Caco-2 (cell line): ENCODE measurements at regions not wholly inside any gene's neighbourhood (a gene's known extent, or its start where the extent isn't known, plus 50 kb on each side); places are given as distances from the start of the nearest gene placed in this dataset.
A peak's percentile ranks its signal among the peaks of the same experiment; 100 is the strongest.

ENCODE experiments used
- BruUV-seq: library from RNA; stranded (reverse); fragments of 400-500 nt; replicated peaks from 2 replicates; lab custom pipeline; 2021; lab: Mats Ljungman, UMichigan
- CTCF ChIA-PET: fragments of 300-600 bp; sonication (Branson Sonifier 250); formaldehyde crosslinking; loops from one replicate; lab custom pipeline; 2022; ENCODE audit warnings: antibody characterized with exemption; lab: Charles Lee
- POLR2A ChIA-PET: fragments of 300-600 bp; sonication (Branson Sonifier 250); formaldehyde crosslinking; loops from one replicate; lab custom pipeline; 2022; ENCODE audit warnings: antibody characterized with exemption; lab: Charles Lee
- DNase-seq, 2 experiments: peaks; one replicate each; pipeline versions ENCODE4 v3.0.0 to v3.0.0-alpha.2; 2020 to 2022
- H3K27me3 ChIP-seq: replicated peaks from 2 replicates; pipeline ENCODE4 v1.6.0; 2011; ENCODE audit warnings: low read length; ENCODE audit not compliant: control insufficient read depth, insufficient read depth
- H3K36me3 ChIP-seq: 2 replicates; pipeline ENCODE4 v1.5.1; 2011; ENCODE audit warnings: low read length; ENCODE audit not compliant: control insufficient read depth, insufficient read depth
- H3K4me1 ChIP-seq: fragments of 250-450 bp; sonication (Bioruptor Pico); 2 replicates; pipeline ENCODE4 v1.5.1; 2020; ENCODE audit warnings: mild to moderate bottlenecking
- H3K4me3 ChIP-seq: 2 replicates; pipeline ENCODE4 v1.5.1; 2011; ENCODE audit warnings: low read depth, mild to moderate bottlenecking, control low read depth, low read length
- H3K9me3 ChIP-seq: fragments of 250-450 bp; sonication (Bioruptor Pico); 2 replicates; pipeline ENCODE4 v1.5.1; 2020; ENCODE audit warnings: mild to moderate bottlenecking, moderate library complexity
- H3K27ac Mint-ChIP-seq: one replicate; pipeline ENCODE4 v1.8.0; 2022; ENCODE audit warnings: mixed read lengths; ENCODE audit not compliant: unreplicated experiment
- H3K27me3 Mint-ChIP-seq: one replicate; pipeline ENCODE4 v1.8.0; 2022; ENCODE audit warnings: mixed read lengths; ENCODE audit not compliant: insufficient read depth, unreplicated experiment
- H3K36me3 Mint-ChIP-seq: one replicate; pipeline ENCODE4 v1.8.0; 2022; ENCODE audit warnings: mild to moderate bottlenecking, mixed read lengths; ENCODE audit not compliant: insufficient read depth, unreplicated experiment
- H3K4me1 Mint-ChIP-seq: one replicate; pipeline ENCODE4 v1.8.0; 2022; ENCODE audit warnings: low read depth, mixed read lengths; ENCODE audit not compliant: unreplicated experiment
- H3K4me3 Mint-ChIP-seq: one replicate; pipeline ENCODE4 v1.8.0; 2022; ENCODE audit warnings: mild to moderate bottlenecking, moderate library complexity, mixed read lengths; ENCODE audit not compliant: unreplicated experiment
- H3K9me3 Mint-ChIP-seq: one replicate; pipeline ENCODE4 v1.8.0; 2022; ENCODE audit warnings: mixed read lengths; ENCODE audit not compliant: unreplicated experiment
- CTCF ChIP-seq, 2 experiments: fragments of 200-600 bp in 1 of 2; IDR thresholded peaks; 1 replicate in 1 of 2; 2 replicates in 1 of 2; pipeline versions ENCODE4 v1.5.1 to v1.8.0; 2011 to 2022; ENCODE audit warnings: antibody characterized with exemption in 1 of 2, control low read depth in 1 of 2, inconsistent platforms in 1 of 2, low read depth in 1 of 2, low read length in 1 of 2, mild to moderate bottlenecking in 1 of 2, moderate library complexity in 1 of 2; ENCODE audit not compliant: insufficient read depth in 1 of 2, severe bottlenecking in 1 of 2, unreplicated experiment in 1 of 2
- intact Hi-C: fragments of 100-400 bp; cut with micrococcal nuclease; formaldehyde crosslinking; loops from one replicate; pipeline ENCODE4 v1.10.0; 2022; ENCODE audit not compliant: unreplicated experiment

DNA sequence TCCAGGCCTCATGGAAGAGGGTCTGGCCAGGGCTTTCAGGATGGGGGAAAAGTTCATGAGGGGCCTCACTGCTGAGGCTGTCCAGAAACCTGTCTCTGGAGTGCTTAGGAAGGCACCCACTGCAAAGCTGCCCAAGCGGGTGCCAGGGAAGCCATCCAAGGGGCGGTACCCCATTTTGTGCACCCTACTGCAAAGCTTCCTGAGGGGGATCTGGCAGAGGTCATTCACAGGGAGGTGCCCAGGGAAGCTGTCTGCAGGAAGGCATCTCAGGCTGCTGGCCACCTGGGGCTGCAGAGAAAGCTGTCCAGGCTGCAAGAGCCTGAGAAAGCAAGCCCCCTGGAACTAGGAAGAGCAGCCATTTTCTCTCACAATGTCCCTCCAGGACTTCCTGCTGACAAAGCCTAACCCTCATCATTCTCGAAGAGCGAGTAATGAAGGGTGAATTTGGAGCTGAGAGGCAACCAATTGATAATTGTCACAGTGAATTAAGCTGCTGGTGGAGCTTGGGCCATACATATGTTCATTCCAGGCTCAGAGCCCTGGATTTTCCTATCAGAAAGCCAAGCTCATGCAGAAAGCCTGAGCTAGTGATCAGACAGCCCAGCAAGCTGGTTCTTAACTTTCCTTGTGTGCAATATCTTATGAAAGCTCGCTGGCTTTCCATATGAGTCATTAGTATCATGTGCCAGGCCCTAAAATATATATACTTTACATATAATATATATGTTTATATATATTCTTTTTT, 62.2 kb upstream of the SLC22A16 start:
- H3K4me1 Mint-ChIP-seq, result peaks cover 19% of the 10 kb centered on the region
- H3K27me3 ChIP-seq, result no peaks in the 10 kb centered on the region
- peaks cover 15% of the 10 kb centered on the region for H3K9me3 Mint-ChIP-seq
- no peaks in the 10 kb centered on the region for H3K9me3 ChIP-seq
- H3K36me3 Mint-ChIP-seq, result no peaks in the 10 kb centered on the region
- no peak for TF ChIP-seq CTCF (IDR thresholded peaks at IDR 0.05; ENCODE audit: insufficient read depth in 1 of 2, low read depth in 1 of 2, low read length in 1 of 2, severe bottlenecking in 1 of 2, unreplicated experiment in 1 of 2)
- no peak for DNase-seq
- no peak overlapping the region for H3K27ac Mint-ChIP-seq
- no TSS peak for BruUV-seq
- no peaks in the 10 kb centered on the region for H3K36me3 ChIP-seq
- ChIA-PET CTCF (no interaction called here), POLR2A (no interaction called here)
- no peak overlapping the region for H3K4me3 Mint-ChIP-seq
- intact Hi-C loops, result no loop called here
- H3K27me3 Mint-ChIP-seq, result no peaks in the 10 kb centered on the region
- H3K4me1 ChIP-seq, result peaks cover 17% of the 10 kb centered on the region; the same call in 1 of the 2 replicates
- H3K4me3 ChIP-seq, result no peak overlapping the region

DNA sequence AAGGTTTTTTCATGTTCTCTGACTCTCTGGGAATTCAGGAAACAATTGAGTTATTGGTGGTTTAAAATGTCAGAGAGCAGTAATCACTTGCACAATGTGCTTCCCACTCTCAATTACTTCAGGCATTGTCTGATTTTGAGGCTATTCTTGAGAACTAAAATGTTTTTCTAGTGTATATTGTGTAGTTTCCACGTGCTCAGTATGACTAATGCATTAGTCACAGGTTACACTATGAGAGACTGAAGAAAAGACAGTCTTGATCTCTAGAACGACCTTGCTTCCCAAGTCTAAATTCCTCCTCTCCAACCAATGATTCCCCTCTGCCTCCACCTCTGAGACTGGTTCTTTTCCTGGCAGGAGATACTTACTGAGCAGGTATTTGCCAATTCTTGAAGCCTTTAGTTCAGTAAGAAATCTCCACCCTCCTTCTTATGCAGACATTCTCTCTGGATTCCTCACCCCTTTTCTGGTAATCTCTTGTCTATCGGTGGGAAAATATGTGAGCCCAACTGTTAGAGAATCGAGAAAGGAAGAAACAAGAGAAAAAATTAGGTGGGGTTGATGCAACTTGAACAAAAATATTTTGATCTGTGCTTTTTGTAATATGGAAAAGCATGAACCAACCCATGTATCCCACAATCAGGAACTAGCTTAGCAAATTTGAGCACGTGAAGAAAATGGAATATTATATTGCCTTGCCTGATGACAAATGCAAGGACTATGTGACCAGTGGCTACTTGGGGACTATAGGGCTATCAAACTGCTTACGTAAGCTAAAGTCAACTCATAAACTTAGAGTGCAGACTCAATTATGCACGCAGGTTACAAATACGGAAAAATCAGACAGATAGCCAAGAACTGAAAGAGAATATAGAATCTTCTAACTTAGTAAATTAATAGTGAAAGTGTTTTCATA, 61.1 kb upstream of the SLC22A16 start:
- H3K9me3 Mint-ChIP-seq, result peaks cover 10% of the 10 kb centered on the region
- H3K4me3 ChIP-seq, result no peak overlapping the region
- intact Hi-C loops, result no loop called here
- H3K36me3 Mint-ChIP-seq, result no peaks in the 10 kb centered on the region
- H3K27me3 Mint-ChIP-seq, result no peaks in the 10 kb centered on the region
- no peak for DNase-seq
- CTCF ChIA-PET, result no interaction called here
- BruUV-seq, result no TSS peak
- H3K4me3 Mint-ChIP-seq, result no peak overlapping the region
- peak overlapping the region; percentile 15 for H3K27ac Mint-ChIP-seq
- H3K9me3 ChIP-seq, result no peaks in the 10 kb centered on the region
- TF ChIP-seq CTCF (IDR thresholded peaks at IDR 0.05; ENCODE audit: insufficient read depth in 1 of 2, low read depth in 1 of 2, low read length in 1 of 2, severe bottlenecking in 1 of 2, unreplicated experiment in 1 of 2), result no peak
- POLR2A ChIA-PET, result no interaction called here
- H3K36me3 ChIP-seq, result no peaks in the 10 kb centered on the region
- H3K4me1 Mint-ChIP-seq, result peaks cover 19% of the 10 kb centered on the region
- H3K4me1 ChIP-seq, result peaks cover 17% of the 10 kb centered on the region; the same call in 1 of the 2 replicates
- H3K27me3 ChIP-seq, result no peaks in the 10 kb centered on the region

DNA sequence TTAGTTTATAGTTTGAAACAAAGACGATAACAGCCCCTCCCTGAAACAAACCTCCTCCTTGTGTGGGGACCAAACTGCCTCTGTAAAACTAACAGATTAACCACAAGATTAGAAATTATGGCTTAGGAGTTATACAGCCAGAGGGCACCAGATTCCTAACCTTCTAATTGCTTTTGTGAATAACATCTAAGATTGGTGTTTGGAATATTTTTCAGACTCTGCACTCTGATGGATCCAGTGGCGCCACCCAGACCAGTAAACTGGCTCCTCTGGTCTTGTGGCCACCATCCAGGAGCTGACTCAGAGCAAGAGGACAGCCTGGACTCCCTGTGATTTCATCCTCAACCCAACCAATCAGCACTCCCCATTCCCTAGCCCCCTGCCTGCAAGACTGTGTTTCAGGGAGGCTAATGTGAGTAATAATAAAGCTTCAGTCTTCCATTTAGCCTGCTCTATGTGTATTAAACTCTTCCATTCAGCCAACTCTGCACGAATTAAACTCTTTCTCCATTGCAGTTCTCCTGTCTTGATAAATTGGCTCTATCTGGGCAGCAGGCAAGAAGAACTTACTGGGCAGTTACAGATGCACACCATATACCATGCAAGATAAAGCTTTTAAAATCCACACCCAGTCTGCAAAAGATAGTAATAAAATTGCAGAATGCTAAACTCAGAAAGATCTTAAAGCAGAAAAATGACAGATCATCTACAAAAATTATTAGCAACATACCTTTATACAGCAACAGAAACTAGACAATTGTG, 58.5 kb upstream of the SLC22A16 start:
- H3K4me3 ChIP-seq, result no peak overlapping the region
- no peak for TF ChIP-seq CTCF (IDR thresholded peaks at IDR 0.05; ENCODE audit: insufficient read depth in 1 of 2, low read depth in 1 of 2, low read length in 1 of 2, severe bottlenecking in 1 of 2, unreplicated experiment in 1 of 2)
- no peak for DNase-seq
- H3K36me3 ChIP-seq, result no peaks in the 10 kb centered on the region
- BruUV-seq, result no TSS peak
- ChIA-PET POLR2A (no interaction called here), CTCF (no interaction called here)
- Mint-ChIP-seq H3K9me3 (peaks cover 10% of the 10 kb centered on the region), H3K4me1 (peaks cover 19% of the 10 kb centered on the region), H3K4me3 (no peak overlapping the region), H3K27ac (no peak overlapping the region), H3K27me3 (no peaks in the 10 kb centered on the region), H3K36me3 (no peaks in the 10 kb centered on the region)
- H3K9me3 ChIP-seq, result no peaks in the 10 kb centered on the region; the same call in 1 of the 2 replicates
- no peaks in the 10 kb centered on the region for H3K27me3 ChIP-seq
- H3K4me1 ChIP-seq, result peaks cover 17% of the 10 kb centered on the region; the same call in 1 of the 2 replicates
- intact Hi-C loops, result no loop called here
